Stimulated activated naive B cell treated with anti-CD40 and anti-IgM and Interleukin-4, amounts not matched to agents 10 μg/mL and 1 μg/mL and 100 μg/mL, for 72 hours (primary cell): ENCODE measurements at regions not wholly inside any gene's neighbourhood (a gene's known extent, or its start where the extent isn't known, plus 50 kb on each side); places are given as distances from the start of the nearest gene placed in this dataset.

Source experiments
- ATAC-seq, 2 donors: fragments of 150-1000 bp; cut with Tn5 transposase; replicated peaks; 2 replicates each; pipeline ENCODE4 v1.10.0; 2021; ENCODE audit warnings: moderate library complexity in 1 of 2
- DNase-seq: peaks from one replicate; pipeline ENCODE4 v3.0.0; 2021
- H3K27ac Mint-ChIP-seq: one replicate; pipeline ENCODE4 v1.8.0; 2022; ENCODE audit warnings: mild to moderate bottlenecking, mixed read lengths
- H3K27me3 Mint-ChIP-seq, 2 donors: one replicate each; pipeline ENCODE4 v1.8.0; 2022; ENCODE audit warnings: mixed read lengths in 2 of 2
- H3K36me3 Mint-ChIP-seq, 2 donors: one replicate each; pipeline ENCODE4 v1.8.0; 2022; ENCODE audit warnings: mixed read lengths in 2 of 2, mild to moderate bottlenecking in 1 of 2
- H3K4me1 Mint-ChIP-seq, 2 donors: one replicate each; pipeline ENCODE4 v1.8.0; 2022; ENCODE audit warnings: mixed read lengths in 2 of 2, mild to moderate bottlenecking in 1 of 2
- H3K4me3 Mint-ChIP-seq, 2 donors: one replicate each; pipeline ENCODE4 v1.8.0; 2022; ENCODE audit warnings: mild to moderate bottlenecking in 2 of 2, mixed read lengths in 2 of 2, moderate library complexity in 1 of 2
- H3K9me3 Mint-ChIP-seq, 2 donors: one replicate each; pipeline ENCODE4 v1.8.0; 2022; ENCODE audit warnings: mixed read lengths in 2 of 2, mild to moderate bottlenecking in 1 of 2

DNA sequence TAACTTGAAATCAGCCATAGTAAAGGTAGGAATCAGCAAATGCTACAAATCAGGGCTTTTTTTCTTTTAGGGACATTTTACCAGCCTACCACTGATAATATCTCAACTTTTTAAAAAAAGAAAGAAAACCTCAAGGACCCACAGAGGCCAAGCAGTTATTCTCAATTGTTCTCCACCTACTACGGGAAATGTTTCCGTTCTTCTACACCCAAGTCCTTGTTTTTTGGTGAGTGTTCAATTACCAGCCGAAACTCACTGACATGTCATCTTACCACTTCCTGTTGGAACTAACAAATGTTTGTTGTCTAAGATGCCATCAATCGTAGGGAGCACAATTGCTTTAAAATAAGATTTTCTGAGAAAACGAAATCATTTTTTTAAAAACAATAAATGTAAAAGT is 50.2 kb upstream of the CDK1 start:
- Mint-ChIP-seq H3K9me3 (no peaks in the 10 kb centered on the region), H3K4me3 (no peak overlapping the region), H3K27me3 (peaks cover 11 to 13% of the 10 kb centered on the region in 2 donors), H3K36me3 (no peaks in the 10 kb centered on the region), H3K4me1 (peaks cover 11 to 24% of the 10 kb centered on the region in 2 donors), H3K27ac (no peak overlapping the region)
- DNase-seq (no peak), ATAC-seq (no peak)

- Mint-ChIP-seq H3K4me1 (peaks cover 3 to 10% of the 10 kb centered on the region in 2 donors), H3K9me3 (no peaks in the 10 kb centered on the region), H3K27me3 (peaks cover 11 to 14% of the 10 kb centered on the region in 2 donors), H3K36me3 (no peaks in the 10 kb centered on the region), H3K4me3 (no peak overlapping the region), H3K27ac (no peak overlapping the region)
- DNase-seq, result no peak
- no peak for ATAC-seq
These were observed 52.0 kb upstream of the CDK1 start for GRCh38 chr10:60726257-60726656.

DNA sequence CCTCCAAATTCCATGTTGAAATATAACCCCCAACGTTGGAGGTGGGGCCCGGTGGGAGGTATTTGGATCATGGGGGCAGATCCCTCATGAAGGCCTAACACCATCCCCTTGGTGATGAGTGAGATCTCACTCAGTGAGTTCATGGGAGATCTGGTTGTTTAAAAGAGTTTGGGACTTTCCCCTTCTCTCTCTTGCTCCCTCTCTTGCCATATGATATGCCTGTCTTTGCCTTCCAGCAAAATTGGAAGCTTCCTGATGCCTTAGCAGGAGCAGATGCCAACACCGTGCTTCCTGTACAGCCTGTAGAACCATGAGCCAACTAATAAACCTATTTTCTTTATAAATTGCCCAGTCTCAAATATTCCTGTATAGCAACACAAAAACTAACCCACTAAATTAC is 55.7 kb upstream of the CDK1 start:
- Mint-ChIP-seq H3K36me3 (no peaks in the 10 kb centered on the region), H3K4me1 (peaks cover 0 to 1% of the 10 kb centered on the region in 2 donors), H3K27ac (no peak overlapping the region), H3K27me3 (peaks cover 11 to 19% of the 10 kb centered on the region in 2 donors), H3K4me3 (no peak overlapping the region), H3K9me3 (no peaks in the 10 kb centered on the region)
- ATAC-seq, result no peak
- no peak for DNase-seq

- Mint-ChIP-seq H3K36me3 (no peaks in the 10 kb centered on the region), H3K27me3 (peaks cover 5 to 12% of the 10 kb centered on the region in 2 donors), H3K27ac (no peak overlapping the region), H3K4me3 (no peak overlapping the region), H3K9me3 (no peaks in the 10 kb centered on the region), H3K4me1 (peaks cover 0 to under 1% of the 10 kb centered on the region in 2 donors)
- no peak for DNase-seq
- ATAC-seq, result no peak
These were observed 58.6 kb upstream of the CDK1 start for GRCh38 chr10:60719721-60720120.

DNA sequence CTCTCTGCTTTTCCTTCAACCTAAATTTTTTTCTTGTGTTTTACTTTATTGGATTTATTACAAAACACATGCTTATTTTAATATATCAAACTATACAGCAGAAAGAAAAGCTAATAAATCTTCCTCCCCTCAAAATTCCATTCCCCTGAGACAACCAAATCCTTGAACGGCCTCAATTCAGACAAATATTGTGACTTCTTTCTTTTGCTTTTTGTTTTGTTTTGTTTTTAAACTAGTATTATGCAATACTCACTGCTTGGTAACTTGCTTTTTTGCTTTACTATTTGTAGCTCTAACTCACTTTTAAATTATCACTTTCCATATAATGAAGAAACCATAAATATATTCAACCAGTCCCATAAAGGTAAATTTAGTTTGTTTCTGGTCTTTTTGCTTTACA is 59.4 kb upstream of the CDK1 start:
- ATAC-seq, result no peak

GRCh38 chr10:60717852-60718251 is 60.4 kb upstream of the CDK1 start:
- DNase-seq (no peak), ATAC-seq (peak in 1 of 2 donors; percentile 62)
- Mint-ChIP-seq H3K27ac (no peak overlapping the region), H3K36me3 (no peaks in the 10 kb centered on the region), H3K9me3 (peaks cover 0 to 2% of the 10 kb centered on the region in 2 donors), H3K27me3 (peaks cover 4 to 9% of the 10 kb centered on the region in 2 donors), H3K4me1 (peaks cover 0 to 7% of the 10 kb centered on the region in 2 donors), H3K4me3 (no peak overlapping the region)

More for the DNA sequence above, 59.4 kb upstream of the CDK1 start:
- no peak for DNase-seq
- H3K27me3 Mint-ChIP-seq, result peaks cover 8 to 12% of the 10 kb centered on the region in 2 donors
- H3K9me3 Mint-ChIP-seq, result peaks cover 0 to 2% of the 10 kb centered on the region in 2 donors
- H3K36me3 Mint-ChIP-seq, result no peaks in the 10 kb centered on the region
- H3K27ac Mint-ChIP-seq, result no peak overlapping the region
- H3K4me3 Mint-ChIP-seq, result no peak overlapping the region
- peaks cover 0 to 7% of the 10 kb centered on the region in 2 donors for H3K4me1 Mint-ChIP-seq

- peaks cover 0 to 7% of the 10 kb centered on the region in 2 donors for H3K4me1 Mint-ChIP-seq
- H3K27me3 Mint-ChIP-seq, result peaks cover 4 to 7% of the 10 kb centered on the region in 2 donors
- no peaks in the 10 kb centered on the region for H3K36me3 Mint-ChIP-seq
- DNase-seq, result no peak
- H3K9me3 Mint-ChIP-seq, result peaks cover 0 to 2% of the 10 kb centered on the region in 2 donors
- no peak overlapping the region for H3K27ac Mint-ChIP-seq
- ATAC-seq, result peak in 1 of 2 donors; percentile 77
- H3K4me3 Mint-ChIP-seq, result no peak overlapping the region
These were observed 64.0 kb upstream of the CDK1 start for GRCh38 chr10:60714233-60714632.

DNA sequence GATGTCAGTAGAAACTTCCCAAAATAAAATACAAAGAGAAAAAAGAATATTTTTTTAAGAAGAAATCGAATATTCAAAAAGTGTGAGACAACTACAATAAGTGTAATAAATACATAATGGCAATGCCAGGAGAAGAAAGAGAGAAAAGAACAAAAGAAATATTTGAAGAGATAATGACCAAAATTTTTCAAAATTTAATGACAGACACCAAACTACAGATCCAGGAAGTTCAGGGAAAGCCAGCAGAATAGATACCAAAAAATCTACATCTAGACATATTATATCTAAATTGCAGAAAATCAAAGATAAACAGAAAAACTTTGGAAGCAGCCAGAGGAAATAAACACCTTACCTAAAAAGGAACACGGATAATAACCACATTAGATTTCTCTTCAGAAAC is 66.8 kb upstream of the CDK1 start:
- Mint-ChIP-seq H3K27me3 (peaks cover 6 to 19% of the 10 kb centered on the region in 2 donors), H3K36me3 (no peaks in the 10 kb centered on the region), H3K9me3 (peaks cover 0 to 2% of the 10 kb centered on the region in 2 donors), H3K4me1 (peaks cover 0 to 7% of the 10 kb centered on the region in 2 donors), H3K4me3 (no peak overlapping the region), H3K27ac (no peak overlapping the region)
- DNase-seq (no peak), ATAC-seq (no peak)

DNA sequence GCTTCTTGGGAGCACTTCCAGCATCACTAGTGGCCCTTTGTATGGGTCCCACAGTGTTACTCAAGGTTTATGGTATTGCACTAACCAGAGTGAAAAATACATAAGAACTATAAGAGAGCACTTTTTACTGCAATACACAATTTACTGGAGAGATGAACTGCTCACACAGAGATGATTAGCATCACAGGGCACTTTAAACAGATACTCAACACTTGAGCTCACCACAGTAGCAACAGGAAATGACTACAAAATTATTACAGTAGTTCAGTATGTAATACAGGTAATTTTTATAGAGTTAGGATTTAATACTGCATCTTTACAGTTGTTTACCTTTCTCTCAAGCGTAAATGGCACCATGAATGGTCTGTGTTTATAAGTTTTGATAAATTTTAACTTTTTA is 68.2 kb upstream of the CDK1 start:
- no peaks in the 10 kb centered on the region for H3K36me3 Mint-ChIP-seq
- H3K27ac Mint-ChIP-seq, result no peak overlapping the region
- H3K27me3 Mint-ChIP-seq, result peaks cover 8 to 19% of the 10 kb centered on the region in 2 donors
- H3K4me3 Mint-ChIP-seq, result no peak overlapping the region
- peaks cover 0 to 2% of the 10 kb centered on the region in 2 donors for H3K9me3 Mint-ChIP-seq
- peaks cover 0 to 7% of the 10 kb centered on the region in 2 donors for H3K4me1 Mint-ChIP-seq
- DNase-seq, result no peak
- ATAC-seq, result no peak

- no peak overlapping the region for H3K27ac Mint-ChIP-seq
- H3K4me3 Mint-ChIP-seq, result no peak overlapping the region
- H3K36me3 Mint-ChIP-seq, result no peaks in the 10 kb centered on the region
- H3K9me3 Mint-ChIP-seq, result no peaks in the 10 kb centered on the region
- ATAC-seq (no peak), DNase-seq (no peak)
- H3K4me1 Mint-ChIP-seq, result no peaks in the 10 kb centered on the region
- H3K27me3 Mint-ChIP-seq, result peaks cover 4 to 19% of the 10 kb centered on the region in 2 donors
These were observed 69.6 kb upstream of the CDK1 start for GRCh38 chr10:60708666-60709065.

DNA sequence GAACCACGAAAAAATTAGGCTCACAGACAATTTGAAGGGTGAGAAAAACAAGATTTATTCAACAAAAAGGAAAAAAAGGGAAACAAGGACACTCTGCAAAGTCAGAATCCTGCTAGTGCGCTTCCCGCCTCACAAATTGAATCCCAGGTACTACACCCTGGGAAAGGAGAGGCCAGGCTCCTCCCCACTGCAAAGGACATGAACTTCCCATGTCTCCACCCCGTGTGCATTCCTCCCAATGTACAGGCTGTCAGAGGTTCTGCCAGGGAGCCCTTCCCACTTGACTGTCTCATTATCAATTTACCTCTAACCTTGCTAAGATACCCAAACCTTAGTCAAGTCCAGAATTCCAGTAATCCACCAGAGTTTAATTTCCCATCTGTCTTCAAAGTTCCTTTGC is 70.4 kb upstream of the CDK1 start:
- Mint-ChIP-seq H3K4me3 (no peak overlapping the region), H3K4me1 (no peaks in the 10 kb centered on the region), H3K27ac (no peak overlapping the region), H3K9me3 (no peaks in the 10 kb centered on the region), H3K36me3 (no peaks in the 10 kb centered on the region), H3K27me3 (peaks cover 4 to 15% of the 10 kb centered on the region in 2 donors)
- ATAC-seq (no peak), DNase-seq (no peak)

DNA sequence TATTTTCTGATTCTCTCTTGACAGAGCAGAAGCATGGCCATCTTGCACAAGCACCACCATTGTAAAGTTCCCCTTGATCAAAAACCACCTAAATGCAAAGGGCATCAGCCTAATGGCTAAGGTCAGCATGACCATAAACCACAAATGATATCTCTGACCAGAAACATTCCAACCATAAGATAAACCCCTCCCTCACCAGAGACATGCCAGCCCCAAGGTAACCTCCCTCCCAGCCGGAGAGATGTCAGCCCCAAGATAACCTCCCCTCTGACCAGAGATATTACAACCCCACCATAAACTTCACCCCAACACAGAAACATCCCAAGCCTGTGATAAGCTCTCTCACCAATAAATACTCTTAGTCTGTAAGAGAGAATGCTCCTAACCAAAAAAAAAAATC is 72.1 kb upstream of the CDK1 start:
- peaks cover 4 to 12% of the 10 kb centered on the region in 2 donors for H3K27me3 Mint-ChIP-seq
- DNase-seq (no peak), ATAC-seq (no peak)
- H3K36me3 Mint-ChIP-seq, result no peaks in the 10 kb centered on the region
- H3K4me3 Mint-ChIP-seq, result no peak overlapping the region
- no peak overlapping the region for H3K27ac Mint-ChIP-seq
- H3K9me3 Mint-ChIP-seq, result no peaks in the 10 kb centered on the region
- H3K4me1 Mint-ChIP-seq, result no peaks in the 10 kb centered on the region

DNA sequence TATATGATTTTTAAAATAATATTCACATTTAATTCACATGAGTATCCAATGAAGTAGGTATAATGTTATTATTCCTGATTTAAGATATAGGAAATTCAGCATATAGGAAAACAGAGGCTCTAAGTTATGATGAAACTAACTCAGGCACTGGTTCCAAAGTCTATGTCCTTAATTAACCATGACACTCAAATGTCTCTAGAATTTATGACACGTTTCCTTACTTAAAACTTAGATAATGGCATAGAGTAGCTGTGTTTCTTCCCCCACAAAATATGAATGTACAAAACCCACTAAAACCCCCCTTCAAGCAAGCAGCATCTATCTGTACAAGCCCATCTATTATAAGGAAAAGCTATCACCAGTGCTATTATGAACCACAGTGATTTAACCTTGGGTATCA is 72.9 kb upstream of the CDK1 start:
- H3K27me3 Mint-ChIP-seq, result peaks cover 4 to 12% of the 10 kb centered on the region in 2 donors
- no peaks in the 10 kb centered on the region for H3K9me3 Mint-ChIP-seq
- DNase-seq, result no peak
- H3K4me1 Mint-ChIP-seq, result no peaks in the 10 kb centered on the region
- no peaks in the 10 kb centered on the region for H3K36me3 Mint-ChIP-seq
- no peak overlapping the region for H3K4me3 Mint-ChIP-seq
- no peak for ATAC-seq
- no peak overlapping the region for H3K27ac Mint-ChIP-seq

DNA sequence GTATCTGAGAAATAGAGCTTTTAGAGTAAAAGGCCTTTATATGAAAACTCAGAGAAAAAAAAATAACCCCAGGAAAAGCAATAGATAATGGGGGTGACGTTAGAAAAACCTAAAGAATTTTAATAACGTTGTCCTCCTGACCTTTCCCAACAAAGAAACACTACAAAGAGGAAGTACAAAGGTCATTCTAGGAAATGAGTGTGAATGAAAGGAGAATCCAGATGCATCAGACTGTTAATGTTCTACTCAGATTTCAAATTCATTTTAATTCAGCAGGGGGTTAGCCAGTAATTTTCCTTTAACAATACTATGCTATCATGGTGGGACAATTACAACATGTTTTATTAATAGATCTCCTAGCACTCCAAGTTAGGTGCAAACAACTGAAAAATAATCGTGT is 73.8 kb upstream of the CDK1 start:
- ATAC-seq (no peak), DNase-seq (no peak)
- H3K27me3 Mint-ChIP-seq, result peaks cover 4 to 12% of the 10 kb centered on the region in 2 donors
- no peaks in the 10 kb centered on the region for H3K9me3 Mint-ChIP-seq
- no peak overlapping the region for H3K4me3 Mint-ChIP-seq
- no peaks in the 10 kb centered on the region for H3K4me1 Mint-ChIP-seq
- no peak overlapping the region for H3K27ac Mint-ChIP-seq
- no peaks in the 10 kb centered on the region for H3K36me3 Mint-ChIP-seq

DNA sequence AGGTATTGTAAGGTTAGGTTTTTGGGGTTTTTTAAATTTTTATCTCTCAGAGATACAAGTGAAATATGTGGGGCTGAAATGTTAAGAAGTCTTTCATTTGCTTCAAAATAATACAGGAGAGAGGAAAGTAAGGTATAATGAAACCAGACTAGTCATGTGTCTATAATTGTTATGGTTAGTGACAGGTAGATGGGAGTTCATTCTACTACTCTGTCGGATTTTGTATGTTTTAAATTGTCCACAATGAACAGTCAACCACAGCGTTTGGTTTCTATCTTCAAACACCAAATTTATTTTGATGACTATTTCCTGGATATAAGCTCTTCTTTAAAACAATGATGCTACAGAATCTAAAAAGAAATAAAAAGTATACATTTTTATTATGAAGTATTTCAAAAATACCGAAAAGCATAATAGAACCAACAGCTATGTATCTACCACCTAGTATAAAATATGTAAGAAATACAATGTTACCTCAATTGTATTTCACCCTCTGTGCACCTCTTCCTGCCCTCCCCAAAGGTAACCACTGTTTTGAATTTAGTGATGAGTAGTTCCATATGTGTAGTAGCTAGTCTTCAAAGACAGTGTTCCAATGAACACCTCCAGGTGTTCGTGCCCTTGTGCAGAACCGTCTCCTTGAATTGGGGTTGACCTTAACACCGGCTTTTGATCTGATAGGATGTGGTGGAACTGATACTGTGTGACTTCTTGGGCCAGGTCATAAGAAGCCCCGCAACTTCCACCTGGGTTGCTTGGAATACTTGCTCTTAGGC is 74.8 kb upstream of the CDK1 start:
- Mint-ChIP-seq H3K27me3 (peaks cover 4 to 7% of the 10 kb centered on the region in 2 donors), H3K36me3 (no peaks in the 10 kb centered on the region), H3K9me3 (no peaks in the 10 kb centered on the region), H3K4me3 (no peak overlapping the region), H3K4me1 (no peaks in the 10 kb centered on the region), H3K27ac (no peak overlapping the region)
- peak in 1 of 2 donors; percentile 38 for ATAC-seq
- DNase-seq, result no peak
